A673 (cell line): ENCODE measurements at regions not wholly inside any gene's neighbourhood (a gene's known extent, or its start where the extent isn't known, plus 50 kb on each side); places are given as distances from the start of the nearest gene placed in this dataset.

ENCODE experiments used
- BruUV-seq: library from RNA; stranded (reverse); fragments of 400-500 nt; replicated peaks from 2 replicates; lab custom pipeline; 2021; lab: Mats Ljungman, UMichigan
- CTCF ChIA-PET: fragments of 300-600 bp; sonication (Branson Sonifier 250); formaldehyde crosslinking; loops from one replicate; lab custom pipeline; 2022; ENCODE audit warnings: antibody characterized with exemption; lab: Charles Lee
- POLR2A ChIA-PET: fragments of 300-600 bp; sonication (Branson Sonifier 250); formaldehyde crosslinking; loops from one replicate; lab custom pipeline; 2022; ENCODE audit warnings: antibody characterized with exemption; ENCODE audit not compliant: low non-redundant PET; lab: Charles Lee
- DNase-seq: peaks from one replicate; pipeline ENCODE4 v3.0.0-alpha.2; 2015; ENCODE audit warnings: low spot score
- H3K27ac ChIP-seq: fragments of 200-600 bp; sonication (generic); 2 replicates; pipeline ENCODE4 v1.5.1; 2016; ENCODE audit warnings: mixed run types, low read depth, mild to moderate bottlenecking, mixed read lengths, antibody characterized with exemption, low read length; ENCODE audit not compliant: poor library complexity, severe bottlenecking
- H3K27me3 ChIP-seq: fragments of 200-600 bp; sonication (generic); replicated peaks from 2 replicates; pipeline ENCODE4 v1.6.1; 2017; ENCODE audit warnings: mixed run types, low read depth, mild to moderate bottlenecking, mixed read lengths, antibody characterized with exemption, low read length; ENCODE audit not compliant: insufficient read depth, poor library complexity
- H3K36me3 ChIP-seq: fragments of 200-600 bp; sonication (generic); 2 replicates; pipeline ENCODE4 v1.6.1; 2016; ENCODE audit warnings: mixed run types, mild to moderate bottlenecking, mixed read lengths, antibody characterized with exemption, low read length; ENCODE audit not compliant: insufficient read depth, poor library complexity, severe bottlenecking
- H3K4me1 ChIP-seq: fragments of 200-600 bp; sonication (generic); 2 replicates; pipeline ENCODE4 v1.6.1; 2017; ENCODE audit warnings: mixed run types, mild to moderate bottlenecking, mixed read lengths, antibody characterized with exemption, low read length; ENCODE audit not compliant: insufficient read depth, poor library complexity, severe bottlenecking
- H3K4me3 ChIP-seq: fragments of 200-600 bp; sonication (generic); 2 replicates; pipeline ENCODE4 v1.5.1; 2016; ENCODE audit warnings: low read depth, mixed run types, mild to moderate bottlenecking, mixed read lengths, low read length; ENCODE audit not compliant: poor library complexity, severe bottlenecking
- H3K9me3 ChIP-seq: fragments of 200-600 bp; sonication (generic); 2 replicates; pipeline ENCODE4 v1.6.1; 2016; ENCODE audit warnings: mixed run types, low read depth, mild to moderate bottlenecking, mixed read lengths, antibody characterized with exemption, low read length; ENCODE audit not compliant: poor library complexity, severe bottlenecking
- CTCF ChIP-seq: fragments of 300-800, 200-600 bp; sonication (generic); conservative IDR thresholded peaks from 2 replicates; pipeline ENCODE4 v1.5.1; 2017; ENCODE audit warnings: low read depth, mild to moderate bottlenecking, antibody characterized with exemption, low read length, moderate library complexity, mixed read lengths
- EZH2 ChIP-seq: fragments of 200-600 bp; sonication (generic); IDR thresholded peaks from 2 replicates; pipeline ENCODE4 v1.6.1; 2017; ENCODE audit warnings: borderline replicate concordance, low read depth, mild to moderate bottlenecking, mixed read lengths, antibody characterized with exemption, low read length; ENCODE audit not compliant: poor library complexity, severe bottlenecking
- intact Hi-C: fragments of 100-400 bp; cut with micrococcal nuclease; formaldehyde crosslinking; loops from one replicate; pipeline ENCODE4 v1.10.0; 2022; ENCODE audit not compliant: unreplicated experiment

GRCh38 chr15:47887241-47887800, 170.0 kb downstream of the SEMA6D start:
- no peaks in the 10 kb centered on the region for H3K27me3 ChIP-seq
- no peaks in the 10 kb centered on the region for H3K9me3 ChIP-seq
- ChIA-PET CTCF (no interaction called here), POLR2A (no interaction called here)
- DNase-seq = peak; percentile 14
- intact Hi-C loops = no loop called here
- BruUV-seq = no TSS peak
- no peaks in the 10 kb centered on the region for H3K36me3 ChIP-seq
- no peak overlapping the region for H3K4me3 ChIP-seq
- H3K4me1 ChIP-seq = peaks cover 22% of the 10 kb centered on the region
- no peak overlapping the region for H3K27ac ChIP-seq
- TF ChIP-seq EZH2 = no peak
- no peak for TF ChIP-seq CTCF

GRCh38 chr15:47888385-47889100, 171.2 kb downstream of the SEMA6D start:
- no peak overlapping the region for H3K4me3 ChIP-seq
- TF ChIP-seq EZH2 (no peak), CTCF (no peak)
- ChIA-PET POLR2A (no interaction called here), CTCF (no interaction called here)
- no peaks in the 10 kb centered on the region for H3K9me3 ChIP-seq
- H3K27me3 ChIP-seq = no peaks in the 10 kb centered on the region
- H3K27ac ChIP-seq = no peak overlapping the region
- intact Hi-C loops = no loop called here
- no peaks in the 10 kb centered on the region for H3K36me3 ChIP-seq
- BruUV-seq = no TSS peak
- DNase-seq = peak; percentile 31
- H3K4me1 ChIP-seq = peaks cover 22% of the 10 kb centered on the region

GRCh38 chr15:47890397-47891150, 173.3 kb downstream of the SEMA6D start:
- no peak for TF ChIP-seq CTCF
- TF ChIP-seq EZH2 = no peak
- POLR2A ChIA-PET = no interaction called here

More at GRCh38 chr15:47890397-47891150, 173.3 kb downstream of the SEMA6D start:
- CTCF ChIA-PET = no interaction called here
- no peak for DNase-seq
- intact Hi-C loops = no loop called here
- H3K27me3 ChIP-seq = no peaks in the 10 kb centered on the region
- H3K27ac ChIP-seq = no peak overlapping the region
- no peaks in the 10 kb centered on the region for H3K9me3 ChIP-seq
- no peaks in the 10 kb centered on the region for H3K36me3 ChIP-seq
- no peak overlapping the region for H3K4me3 ChIP-seq
- no TSS peak for BruUV-seq
- H3K4me1 ChIP-seq = peaks cover 22% of the 10 kb centered on the region
